ENCODE measurements at regions not wholly inside any gene's neighbourhood (a gene's known extent, or its start where the extent isn't known, plus 50 kb on each side); places are given as distances from the start of the nearest gene placed in this dataset.

GRCh38 chr19:46911456-46911855 is 50.7 kb downstream of the ARHGAP35 start:
- no peak for DNase-seq (ENCODE audit: low read depth)
- H3K4me3 ChIP-seq (ENCODE audit: control insufficient read depth, low read depth, low read length) = no peak overlapping the region
- no peak for TF ChIP-seq CTCF (conservative IDR thresholded peaks at IDR 0.05; ENCODE audit: control insufficient read depth, insufficient read depth, low read depth, low read length)

DNA sequence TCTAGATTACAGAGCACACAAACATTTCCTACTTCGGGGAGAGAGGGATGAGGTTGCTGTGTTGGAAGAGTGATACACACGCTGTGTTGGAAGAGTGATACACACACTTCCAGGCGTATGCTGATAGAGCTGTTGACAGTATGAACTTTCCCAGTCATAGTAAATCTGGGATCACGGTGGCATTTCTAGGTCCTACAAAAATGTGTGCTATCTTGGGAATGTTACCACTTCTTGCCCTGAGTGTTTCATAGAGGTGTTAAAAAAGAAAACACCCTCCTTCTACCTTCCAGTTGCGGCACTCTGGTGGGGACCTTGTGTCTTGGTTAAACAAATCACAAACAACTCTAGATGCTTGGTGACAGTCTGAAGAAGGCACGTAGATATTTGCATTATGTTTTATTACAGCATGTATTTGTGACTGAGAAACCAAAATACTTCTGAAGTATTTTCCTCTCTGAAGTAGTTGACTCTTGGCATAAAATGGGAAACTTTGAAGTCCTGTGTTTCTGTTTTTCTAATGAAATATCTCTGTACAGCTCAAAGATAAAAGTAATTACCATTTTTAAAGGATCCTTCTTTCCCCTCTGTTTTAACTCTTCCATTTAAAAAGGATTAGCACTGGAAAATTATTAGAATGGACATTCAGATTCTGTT is 52.5 kb downstream of the ARHGAP35 start:
- TF ChIP-seq CTCF (conservative IDR thresholded peaks at IDR 0.05; ENCODE audit: control insufficient read depth, insufficient read depth, low read depth, low read length) = no peak
- no peak for DNase-seq (ENCODE audit: low read depth)
- H3K4me3 ChIP-seq (ENCODE audit: control insufficient read depth, low read depth, low read length) = no peak overlapping the region

GRCh38 chr19:46913852-46914430 is 53.1 kb downstream of the ARHGAP35 start:
- H3K4me3 ChIP-seq (ENCODE audit: control insufficient read depth, low read depth, low read length) = no peak overlapping the region
- TF ChIP-seq CTCF (conservative IDR thresholded peaks at IDR 0.05; ENCODE audit: control insufficient read depth, insufficient read depth, low read depth, low read length) = no peak
- DNase-seq (ENCODE audit: low read depth) = peak; percentile 47

GRCh38 chr19:46915386-46915785 is 54.6 kb downstream of the ARHGAP35 start:
- peak; percentile 35 for DNase-seq (ENCODE audit: low read depth)
- H3K4me3 ChIP-seq (ENCODE audit: control insufficient read depth, low read depth, low read length) = no peak overlapping the region
- TF ChIP-seq CTCF (conservative IDR thresholded peaks at IDR 0.05; ENCODE audit: control insufficient read depth, insufficient read depth, low read depth, low read length) = no peak

DNA sequence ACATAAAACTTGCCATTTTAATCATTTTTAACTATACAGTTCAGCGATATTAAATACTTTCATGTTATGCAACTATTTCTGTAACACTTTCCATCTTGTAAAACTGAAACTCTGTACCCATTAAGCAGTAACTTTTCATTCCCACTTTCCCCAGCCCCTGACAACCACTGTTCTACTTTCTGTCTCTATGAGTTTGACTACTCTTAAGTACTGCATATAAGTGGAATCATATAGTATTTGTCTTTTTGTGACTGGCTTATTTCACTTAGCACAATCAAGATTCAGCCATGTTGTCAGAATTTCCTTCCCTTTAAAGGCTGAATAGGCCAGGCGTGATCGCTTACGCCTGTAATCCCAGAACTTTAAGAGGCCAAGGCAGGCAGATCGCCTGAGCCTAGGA is 56.2 kb downstream of the ARHGAP35 start:
- no peak for DNase-seq (ENCODE audit: low read depth)
- no peak for TF ChIP-seq CTCF (conservative IDR thresholded peaks at IDR 0.05; ENCODE audit: control insufficient read depth, insufficient read depth, low read depth, low read length)
- H3K4me3 ChIP-seq (ENCODE audit: control insufficient read depth, low read depth, low read length) = no peak overlapping the region

- DNase-seq (ENCODE audit: low read depth) = peak; percentile 64
- no peak overlapping the region for H3K4me3 ChIP-seq (ENCODE audit: control insufficient read depth, low read depth, low read length)
- TF ChIP-seq CTCF (conservative IDR thresholded peaks at IDR 0.05; ENCODE audit: control insufficient read depth, insufficient read depth, low read depth, low read length) = no peak
Measured at GRCh38 chr19:46919324-46919723, 58.5 kb downstream of the ARHGAP35 start.

Data from fibroblast of mammary gland (primary cell).